Ecto neural progenitor cell (in vitro differentiated cells): ENCODE measurements at regions not wholly inside any gene's neighbourhood (a gene's known extent, or its start where the extent isn't known, plus 50 kb on each side); places are given as distances from the start of the nearest gene placed in this dataset.

Experiments
- DNase-seq: peaks from one replicate; pipeline ENCODE4 v3.0.0-alpha.2; 2018; ENCODE audit warnings: low spot score

DNA sequence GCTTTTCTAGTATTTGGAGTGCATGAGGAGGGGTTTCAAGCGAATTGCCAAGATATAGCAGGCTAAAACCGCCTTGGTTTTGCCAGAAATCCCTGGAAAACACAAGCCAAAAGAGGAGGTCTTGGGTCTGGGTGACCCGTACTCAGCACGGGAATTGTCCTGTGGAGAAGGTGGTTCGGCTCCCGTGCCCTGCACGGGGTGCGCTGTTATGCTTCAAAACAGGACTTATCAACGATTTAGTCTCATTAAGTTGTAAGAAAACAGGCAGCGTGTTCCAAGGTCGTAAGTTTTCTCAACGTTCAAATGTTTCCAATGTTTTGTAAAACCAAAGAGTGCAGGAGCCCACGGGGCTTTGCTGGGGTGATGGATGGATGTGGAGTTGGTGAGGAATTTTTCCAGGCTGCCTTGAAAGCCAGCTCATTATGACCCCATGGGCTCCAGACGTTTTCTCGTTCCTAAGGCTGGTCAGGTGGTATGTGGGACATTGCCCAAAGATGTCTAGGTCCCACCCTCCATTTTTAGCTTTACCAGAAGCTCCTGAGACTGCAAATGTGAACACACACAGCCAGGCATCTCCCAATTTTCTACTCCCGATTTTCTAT, 75.4 kb upstream of the CLDN14 start:
- peak; percentile 15 for DNase-seq

DNA sequence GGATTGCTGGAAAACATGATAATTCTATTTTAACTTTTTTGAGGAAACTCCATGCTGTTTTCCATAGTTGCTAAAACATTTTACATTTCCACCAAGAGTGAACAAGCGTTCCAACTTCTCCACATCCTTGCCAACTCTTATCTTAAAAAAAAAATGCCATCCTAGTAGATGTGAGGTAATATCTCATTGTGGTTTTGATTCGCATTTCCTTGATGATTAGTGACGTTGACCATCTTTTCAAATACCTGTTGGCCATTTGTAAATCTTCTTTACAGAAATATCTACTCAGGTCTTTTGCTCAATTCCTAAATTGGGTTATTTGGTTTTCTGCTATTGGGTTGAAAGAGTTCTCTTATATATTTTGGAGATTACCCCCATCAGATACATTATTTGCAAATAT, 77.4 kb upstream of the CLDN14 start:
- no peak for DNase-seq

DNA sequence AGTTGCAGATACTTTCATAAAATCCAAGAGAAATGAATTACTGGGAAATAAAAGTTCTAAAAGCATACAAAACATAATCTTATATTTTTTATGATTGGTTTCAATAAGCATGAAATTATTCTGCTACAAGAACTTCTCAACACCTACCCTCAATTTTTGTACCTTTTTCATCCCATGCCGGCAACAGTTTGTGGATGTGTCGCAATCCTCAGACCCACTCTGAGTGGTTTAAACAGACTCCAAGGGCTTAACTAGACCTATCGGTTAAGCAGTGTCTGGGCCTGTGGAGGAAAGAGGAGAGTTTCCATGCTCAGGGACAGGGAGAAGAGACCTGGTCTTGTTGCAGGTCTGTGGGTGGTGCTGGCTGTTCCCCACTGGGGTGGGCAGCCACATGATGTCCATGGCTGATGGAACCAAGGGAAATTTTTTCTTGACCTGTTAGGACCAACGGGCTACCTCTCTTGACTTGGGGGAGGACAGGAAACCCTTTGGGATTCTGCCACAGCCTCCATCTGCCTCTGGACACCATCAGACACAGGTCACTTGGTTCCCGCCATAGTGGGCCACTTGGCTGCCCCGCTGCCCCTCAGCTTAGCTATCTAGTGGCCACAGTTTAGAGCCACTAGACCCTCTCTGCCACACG, 81.1 kb upstream of the CLDN14 start:
- peak; percentile 13 for DNase-seq

DNA sequence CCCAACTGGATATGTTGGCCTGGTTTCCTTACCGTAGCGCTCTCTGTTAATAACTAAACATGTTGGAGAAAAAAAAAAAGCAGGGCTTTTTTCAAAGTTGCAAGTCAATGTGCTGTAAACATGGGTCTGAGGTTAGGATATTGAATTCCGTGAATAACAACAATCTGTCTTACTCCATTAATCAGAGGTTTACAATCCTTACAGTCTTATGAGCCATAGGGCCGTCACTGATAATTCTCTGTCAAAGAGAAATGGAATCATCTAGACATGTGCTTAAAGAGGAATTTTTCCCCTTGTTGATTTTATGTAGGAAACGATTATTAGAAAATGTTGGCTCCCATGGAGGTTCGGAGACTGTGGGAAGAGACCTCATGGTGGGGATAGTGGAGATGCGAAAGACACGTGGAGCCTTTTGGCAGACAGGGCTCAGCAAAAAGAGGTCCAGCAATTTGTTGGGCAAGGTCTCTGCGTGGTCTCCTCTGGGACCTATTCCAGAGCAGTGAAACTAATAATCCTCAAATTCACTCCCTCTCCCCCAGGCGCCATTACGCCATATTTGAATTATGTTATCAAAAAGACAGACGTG, 83.5 kb upstream of the CLDN14 start:
- DNase-seq: peak; percentile 8

GRCh38 chr21:36564647-36565046, 84.7 kb upstream of the CLDN14 start:
- DNase-seq: no peak

GRCh38 chr21:36565540-36565939, 85.6 kb upstream of the CLDN14 start:
- DNase-seq: peak; percentile 15

DNA sequence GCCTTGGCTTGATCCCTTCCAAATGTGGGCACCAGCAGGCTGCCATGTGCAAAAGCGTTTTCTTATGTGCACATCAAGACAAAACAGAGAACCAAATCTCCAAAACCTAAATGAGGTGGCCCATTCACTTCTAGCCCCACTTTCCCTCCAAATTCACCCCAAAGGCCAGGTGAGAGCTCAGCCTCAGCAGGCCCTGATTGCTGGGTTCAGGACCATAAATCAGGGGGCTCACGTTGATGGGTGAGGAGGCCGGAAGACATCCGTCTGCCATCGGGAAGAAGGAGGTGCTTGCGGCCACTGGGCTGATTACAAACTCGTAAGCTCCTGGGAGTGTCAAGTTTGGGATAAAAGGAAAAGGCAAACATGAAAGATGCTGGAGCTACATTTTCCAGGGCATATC, 86.7 kb upstream of the CLDN14 start:
- peak; percentile 27 for DNase-seq

DNA sequence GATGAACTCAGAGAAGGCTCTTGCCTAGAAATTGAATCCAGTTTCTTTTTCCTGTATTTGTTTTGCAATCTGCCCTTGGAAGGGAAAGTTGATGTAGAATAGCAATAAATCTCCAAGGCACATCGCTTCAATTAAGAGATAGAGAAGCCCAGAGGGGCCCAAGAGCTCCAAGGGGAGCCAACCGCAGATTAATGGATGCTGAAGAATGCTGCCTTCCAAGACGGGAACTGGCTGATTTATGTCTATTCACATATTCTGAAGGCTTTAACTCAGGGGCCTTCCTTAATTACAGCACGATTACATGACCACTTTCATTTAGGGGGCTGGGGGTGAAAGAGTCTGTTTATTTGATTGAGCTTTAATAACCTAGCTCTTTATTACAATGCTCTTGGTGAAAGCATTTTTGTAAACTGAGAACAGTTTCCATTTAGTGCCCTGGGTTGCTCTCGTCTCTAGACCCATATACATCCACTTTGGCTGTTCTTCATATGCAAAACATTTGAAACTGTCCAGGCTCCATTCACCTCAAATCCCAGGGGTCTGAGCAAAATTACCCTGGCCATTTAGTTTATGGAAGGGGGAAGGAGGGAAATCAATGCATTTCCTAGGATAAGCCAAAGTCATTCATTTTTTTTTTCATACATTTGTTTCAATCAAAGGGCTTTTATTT, 87.4 kb upstream of the CLDN14 start:
- DNase-seq: peak; percentile 4

- peak; percentile 11 for DNase-seq
Observed at GRCh38 chr21:36569511-36569910, 89.6 kb upstream of the CLDN14 start.

DNA sequence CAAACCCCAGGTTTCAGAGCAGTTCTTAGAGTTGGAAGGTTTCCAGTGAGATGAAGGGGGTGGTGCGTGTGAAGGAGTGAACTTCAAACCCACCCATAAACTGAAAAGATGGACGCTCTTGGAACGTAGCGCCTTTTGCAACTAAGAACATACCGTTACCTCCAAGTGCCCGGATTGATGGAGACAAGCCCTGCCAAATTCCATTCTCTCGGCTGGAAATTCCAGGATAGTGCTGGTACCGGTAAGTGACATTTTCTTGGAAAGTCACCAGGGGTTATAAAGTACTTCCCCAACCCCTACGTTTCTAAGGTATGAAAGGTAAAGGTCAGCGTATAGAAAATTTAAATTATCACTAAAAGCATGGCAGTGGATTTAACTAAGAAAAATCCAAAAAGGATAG, 91.6 kb upstream of the CLDN14 start:
- peak; percentile 16 for DNase-seq

- peak; percentile 36 for DNase-seq
Observed at GRCh38 chr21:36572039-36572438, 92.1 kb upstream of the CLDN14 start.

DNA sequence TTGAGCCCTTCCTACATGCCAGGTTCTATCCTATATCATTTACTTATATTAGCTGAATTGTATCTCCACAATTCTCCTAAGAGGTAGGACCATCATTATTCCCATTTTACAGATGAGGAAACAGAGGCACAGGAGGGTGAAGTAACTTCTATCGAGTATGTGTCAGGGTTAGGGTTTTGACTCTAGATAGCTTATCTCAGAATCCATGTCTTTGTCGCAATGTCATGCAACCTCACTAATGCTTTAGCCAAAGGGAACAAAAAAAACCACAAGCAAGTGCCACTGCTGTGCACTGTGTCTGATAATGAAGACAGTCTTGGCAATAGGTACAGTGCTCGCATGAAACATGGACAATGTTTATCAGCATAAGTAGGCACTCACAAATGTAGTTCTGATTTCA, 95.4 kb upstream of the CLDN14 start:
- DNase-seq: no peak

DNA sequence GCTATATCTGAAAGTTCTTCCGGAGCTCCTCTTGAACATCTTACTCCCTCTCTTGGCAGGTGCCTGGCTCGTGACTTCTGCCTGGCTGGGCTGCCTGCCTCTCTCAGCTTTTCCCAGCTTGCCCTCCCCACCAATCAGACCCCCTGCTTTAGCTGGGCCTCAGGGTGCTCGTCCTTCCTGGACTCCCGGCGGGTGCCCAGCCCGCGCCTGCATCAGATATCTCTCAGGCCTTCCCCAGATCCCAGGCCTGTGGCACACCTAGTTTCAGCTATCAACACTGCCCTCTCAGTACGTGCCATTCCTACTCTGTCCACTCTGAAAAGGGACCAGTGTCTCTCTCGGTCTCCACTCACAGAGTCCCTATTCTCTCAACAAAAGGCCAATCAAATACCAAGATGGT, 96.5 kb upstream of the CLDN14 start:
- no peak for DNase-seq

DNA sequence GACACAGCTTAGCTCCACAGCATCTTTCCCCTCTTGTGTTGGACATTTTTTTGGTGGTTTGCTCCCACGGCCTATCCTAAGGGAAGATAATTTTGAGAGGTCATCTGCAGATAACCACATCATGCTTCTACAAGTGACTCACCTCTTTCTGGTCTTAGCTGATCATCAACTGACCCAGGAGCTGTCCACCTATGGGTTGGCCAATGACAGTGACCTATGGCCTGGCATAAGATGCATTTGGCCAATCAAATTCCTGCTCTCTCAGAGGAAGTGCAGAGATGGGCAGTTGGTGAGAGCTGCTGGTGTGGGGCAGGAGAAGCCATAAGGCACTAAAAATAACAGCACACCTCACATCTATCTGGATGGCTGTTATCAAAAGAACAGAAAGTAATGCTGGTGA, 100.0 kb upstream of the CLDN14 start:
- DNase-seq: no peak

DNA sequence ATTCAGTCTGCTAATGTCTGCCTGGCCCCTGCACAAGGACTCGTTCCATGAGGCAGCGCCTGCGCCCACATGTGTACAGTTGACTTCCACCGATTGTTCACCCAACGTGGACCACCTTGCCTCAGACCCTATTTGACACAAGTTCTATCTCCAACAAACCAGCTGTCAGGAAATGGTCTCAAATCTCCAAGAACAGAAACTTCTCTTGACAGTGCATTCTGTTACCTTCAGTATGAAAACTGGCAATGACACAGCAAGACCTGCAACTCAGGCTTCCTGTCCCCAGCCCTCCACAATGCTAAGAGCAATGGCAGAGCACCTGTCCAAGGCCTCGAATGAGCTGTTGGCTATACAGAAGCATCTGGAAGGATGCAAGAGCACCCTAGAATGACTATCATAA, 102.3 kb upstream of the CLDN14 start:
- no peak for DNase-seq

DNA sequence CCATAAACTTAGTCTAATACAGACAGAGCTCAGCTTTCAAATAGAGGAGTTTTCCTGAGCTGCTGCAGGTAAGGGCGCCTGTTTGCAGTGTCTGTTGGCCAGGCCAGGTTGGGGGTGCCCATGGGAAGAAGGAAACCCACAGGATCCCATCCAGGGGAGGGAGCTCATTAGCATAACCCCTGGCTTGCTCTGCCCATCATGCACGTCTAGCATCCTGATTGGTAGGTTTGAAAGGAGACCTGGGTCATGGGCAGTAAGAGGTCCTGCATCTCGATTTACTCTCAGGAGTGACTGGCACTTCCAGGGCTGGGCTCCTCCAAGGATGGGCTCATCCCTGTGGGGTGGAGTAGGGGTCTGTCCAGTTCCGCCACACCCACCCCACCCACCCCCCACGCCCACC, 103.7 kb upstream of the CLDN14 start:
- DNase-seq: no peak

DNA sequence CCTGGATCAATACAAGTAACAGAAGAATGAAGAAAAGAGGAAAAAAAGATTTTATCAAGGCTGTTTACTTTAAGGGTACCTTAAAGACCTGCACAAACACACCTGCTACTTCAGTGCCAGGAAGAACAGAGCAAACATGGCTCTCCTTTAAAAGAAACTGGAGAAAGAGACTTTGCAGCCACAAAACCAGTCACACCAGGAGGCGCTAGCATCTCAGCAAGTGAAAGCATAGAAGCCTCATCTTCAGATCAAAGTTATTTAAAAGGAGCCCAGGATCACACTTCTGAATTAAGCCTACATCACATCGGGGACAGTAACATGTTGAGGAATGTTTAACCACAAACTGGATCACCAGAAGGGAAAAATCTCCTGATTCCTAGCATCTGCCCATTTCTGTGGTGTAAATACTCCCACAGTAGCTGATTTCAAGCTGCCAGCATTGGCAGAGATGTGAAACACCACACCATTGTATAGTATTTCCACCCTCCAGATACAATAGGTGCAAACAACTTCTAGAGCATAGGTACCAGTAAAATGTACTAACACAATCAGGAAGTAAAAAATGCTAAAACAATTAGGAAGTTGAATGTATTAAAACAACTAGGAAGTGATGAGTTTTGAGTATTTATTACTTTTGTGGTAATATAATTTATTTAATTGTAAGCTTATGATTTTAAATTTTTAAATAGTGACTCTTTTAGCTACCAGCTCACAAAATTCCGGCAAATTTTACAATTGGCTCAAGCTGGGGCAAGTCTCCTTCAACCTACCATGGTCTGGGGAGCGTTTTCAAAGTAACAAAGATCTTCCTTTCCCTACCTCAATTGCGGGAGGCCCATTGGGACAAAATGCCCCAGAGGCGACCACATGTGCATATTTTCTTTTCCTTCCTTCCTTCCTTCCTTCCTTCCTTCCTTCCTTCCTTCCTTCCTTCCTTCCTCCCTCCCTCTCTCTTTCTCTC, 105.3 kb upstream of the CLDN14 start:
- no peak for DNase-seq

DNA sequence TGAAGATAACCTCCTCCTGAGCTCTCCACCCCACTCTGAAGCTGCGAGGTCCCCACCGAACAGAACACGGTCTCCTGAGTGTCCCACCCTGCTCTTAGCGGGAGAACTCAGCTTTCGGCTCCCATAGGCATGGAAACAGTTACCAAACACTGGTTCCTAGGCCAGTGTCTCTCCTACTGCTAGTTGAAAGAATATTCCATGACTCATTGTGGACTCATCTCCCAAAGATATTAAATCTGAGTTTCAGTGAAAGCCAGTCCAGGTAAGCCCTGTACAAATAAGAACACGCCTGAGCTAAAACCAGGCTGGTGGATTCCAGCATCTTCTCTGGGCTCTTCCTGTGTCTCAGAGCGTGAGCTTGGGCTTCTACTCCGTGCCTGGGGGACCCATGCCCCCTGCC, 107.5 kb upstream of the CLDN14 start:
- DNase-seq: no peak

- DNase-seq: no peak
Observed at GRCh38 chr21:36589352-36589971, 109.5 kb upstream of the SIM2 start.

DNA sequence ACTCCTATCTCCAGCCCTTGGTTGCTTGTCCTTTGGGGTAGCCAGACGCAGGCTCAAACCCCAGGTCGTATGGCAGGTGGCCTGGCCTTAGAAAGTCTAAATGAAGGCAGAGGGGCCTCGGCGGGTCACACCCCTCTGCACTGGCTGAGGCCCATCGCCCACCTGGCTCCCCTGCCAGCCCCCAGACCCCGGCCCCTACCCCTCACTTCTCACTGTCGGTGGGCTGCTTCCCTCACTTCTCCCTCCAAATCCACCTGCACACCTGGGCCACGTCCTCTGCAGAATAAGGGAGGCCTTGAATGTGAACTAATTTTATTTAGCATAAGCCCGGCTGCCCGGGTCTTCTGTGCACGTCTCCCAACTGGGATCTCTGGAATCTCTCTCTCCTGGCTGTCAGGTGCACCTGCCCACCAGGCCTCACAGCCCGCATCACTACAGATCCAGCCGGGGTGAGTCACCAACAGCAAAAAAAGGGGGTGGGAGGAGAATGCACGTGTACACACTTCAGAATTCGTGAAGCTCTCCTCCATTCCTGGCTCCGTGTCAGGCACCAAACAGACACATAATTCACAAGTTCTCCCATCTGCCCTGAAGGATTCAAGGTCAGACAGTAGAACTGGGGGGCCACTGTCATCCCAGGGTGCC, 107.5 kb upstream of the SIM2 start:
- no peak for DNase-seq

GRCh38 chr21:36596174-36596573, 102.7 kb upstream of the SIM2 start:
- no peak for DNase-seq
